ENCODE measurements at regions not wholly inside any gene's neighbourhood (a gene's known extent, or its start where the extent isn't known, plus 50 kb on each side); places are given as distances from the start of the nearest gene placed in this dataset.

DNA sequence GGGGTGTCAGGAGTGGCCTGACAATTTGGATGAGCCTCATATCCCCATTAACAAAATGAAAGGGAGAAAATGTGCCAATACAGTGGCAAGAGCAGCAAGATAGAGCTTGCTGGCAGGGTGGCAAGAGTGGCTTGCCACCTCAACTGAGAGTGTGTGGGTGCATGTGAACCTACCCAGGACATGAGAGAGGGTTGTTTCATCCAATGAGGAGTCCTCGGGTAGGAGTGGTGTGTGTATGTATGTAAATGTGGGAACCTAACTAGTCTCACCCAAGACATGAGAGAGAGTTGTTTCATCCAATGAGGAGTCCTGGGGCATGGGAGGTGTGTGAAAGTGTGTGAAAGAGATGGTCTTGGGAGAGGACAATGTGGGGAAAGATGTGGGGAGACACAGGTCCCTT lies 234.2 kb downstream of the RPS4Y2 start:
- no peaks in the 10 kb centered on the region for H3K9me3 ChIP-seq
- no peaks in the 10 kb centered on the region for H3K27me3 ChIP-seq (replicated peaks in 1 of 7)
- 78 to 100% (median 80%) methylated on average over 1 of the region's 1 CpG; no CpG with 5 or more reads in 2 of the 5 donors for WGBS, 5 donors
- DNase-seq, result no peak
- intact Hi-C loops (cut with DNase I; ENCODE audit: low total_unique reads), result no loop called here
- no peaks in the 10 kb centered on the region for H3K36me3 ChIP-seq
- TF ChIP-seq, protein P1, sequence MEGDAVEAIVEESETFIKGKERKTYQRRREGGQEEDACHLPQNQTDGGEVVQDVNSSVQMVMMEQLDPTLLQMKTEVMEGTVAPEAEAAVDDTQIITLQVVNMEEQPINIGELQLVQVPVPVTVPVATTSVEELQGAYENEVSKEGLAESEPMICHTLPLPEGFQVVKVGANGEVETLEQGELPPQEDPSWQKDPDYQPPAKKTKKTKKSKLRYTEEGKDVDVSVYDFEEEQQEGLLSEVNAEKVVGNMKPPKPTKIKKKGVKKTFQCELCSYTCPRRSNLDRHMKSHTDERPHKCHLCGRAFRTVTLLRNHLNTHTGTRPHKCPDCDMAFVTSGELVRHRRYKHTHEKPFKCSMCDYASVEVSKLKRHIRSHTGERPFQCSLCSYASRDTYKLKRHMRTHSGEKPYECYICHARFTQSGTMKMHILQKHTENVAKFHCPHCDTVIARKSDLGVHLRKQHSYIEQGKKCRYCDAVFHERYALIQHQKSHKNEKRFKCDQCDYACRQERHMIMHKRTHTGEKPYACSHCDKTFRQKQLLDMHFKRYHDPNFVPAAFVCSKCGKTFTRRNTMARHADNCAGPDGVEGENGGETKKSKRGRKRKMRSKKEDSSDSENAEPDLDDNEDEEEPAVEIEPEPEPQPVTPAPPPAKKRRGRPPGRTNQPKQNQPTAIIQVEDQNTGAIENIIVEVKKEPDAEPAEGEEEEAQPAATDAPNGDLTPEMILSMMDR (IDR thresholded peaks at IDR 0.05 in 8 of 11, conservative IDR thresholded peaks at IDR 0.05 in 3 of 11), result no peak
- TF ChIP-seq POLR2AphosphoS5 (IDR thresholded peaks at IDR 0.05) (no peak), POLR2A (IDR thresholded peaks at IDR 0.05) (no peak)
- H3K4me3 ChIP-seq, result no peak overlapping the region
- no peak overlapping the region for H3K27ac ChIP-seq
- H3K4me1 ChIP-seq, result peaks cover 0 to 15% (median 3%) of the 10 kb centered on the region in 6 donors

DNA sequence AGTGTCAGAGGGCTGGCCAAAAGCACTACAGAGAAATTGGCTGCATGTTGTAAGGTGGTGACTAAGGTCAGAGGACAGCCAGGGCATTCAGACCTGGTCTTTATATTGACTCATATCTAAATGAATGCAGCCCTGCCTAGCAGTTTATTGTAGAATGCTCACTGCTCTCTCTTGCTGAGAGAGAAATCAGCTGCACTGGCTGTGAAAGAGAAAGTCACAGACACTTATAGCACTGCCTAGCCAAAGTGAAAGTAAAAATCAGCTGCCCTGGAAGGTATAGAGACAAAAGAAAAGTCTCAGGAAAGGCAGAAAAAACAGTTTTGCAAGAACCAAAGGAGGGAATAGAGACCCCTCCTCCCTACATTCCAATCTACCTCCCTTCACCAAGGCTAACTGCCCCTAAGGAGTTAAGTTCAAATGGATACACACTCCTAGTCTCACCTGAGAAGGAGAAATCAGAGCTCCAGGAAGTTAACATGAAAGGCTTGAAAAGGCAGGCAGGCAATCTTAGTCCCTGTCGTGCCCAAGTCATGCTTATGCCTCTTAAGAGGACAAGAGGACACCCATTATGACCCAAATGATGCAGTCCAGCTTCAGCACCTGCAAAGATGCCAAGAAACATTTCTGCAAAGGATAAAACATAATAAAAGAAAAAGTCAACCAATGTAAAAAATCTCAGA lies 235.1 kb downstream of the RPS4Y2 start:
- Histone ChIP-seq H3K9me3 (no peaks in the 10 kb centered on the region), H3K27me3 (replicated peaks in 1 of 7) (no peaks in the 10 kb centered on the region), H3K27ac (peak overlapping the region in 2 of 8 donors; percentile 62), H3K4me1 (peaks cover 0 to 15% (median 3%) of the 10 kb centered on the region in 6 donors), H3K36me3 (no peaks in the 10 kb centered on the region), H3K4me3 (no peak overlapping the region)
- TF ChIP-seq POLR2AphosphoS5 (IDR thresholded peaks at IDR 0.05), result no peak
- TF ChIP-seq POLR2A (IDR thresholded peaks at IDR 0.05), result no peak
- TF ChIP-seq, protein P1 (IDR thresholded peaks at IDR 0.05 in 8 of 11, conservative IDR thresholded peaks at IDR 0.05 in 3 of 11), result no peak
- intact Hi-C loops (cut with DNase I; ENCODE audit: low total_unique reads), result no loop called here
- 7 to 13% (median 8%) methylated on average over 1 of the region's 1 CpG; no CpG with 5 or more reads in 2 of the 5 donors for WGBS, 5 donors
- no peak for DNase-seq

DNA sequence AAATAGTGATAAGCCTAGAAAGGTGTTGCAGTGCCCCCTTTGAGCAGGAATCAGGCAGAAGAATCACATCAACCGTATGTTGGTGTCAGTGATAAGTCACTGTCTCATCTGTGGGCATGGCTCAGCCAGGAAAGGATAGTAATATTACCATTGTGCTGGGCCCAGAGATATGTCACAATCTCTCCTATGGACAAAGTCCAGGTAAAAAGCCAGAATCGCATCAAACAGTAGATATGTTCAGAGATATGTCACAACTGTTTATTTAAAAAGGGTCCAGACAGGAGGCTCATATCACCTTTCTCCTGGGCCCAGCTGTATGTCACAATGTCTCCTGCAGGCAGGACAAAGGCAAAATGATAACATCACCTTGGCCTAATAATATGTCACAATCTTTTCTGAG lies 241.4 kb downstream of the RPS4Y2 start:
- Histone ChIP-seq H3K4me1 (no peaks in the 10 kb centered on the region), H3K4me3 (no peak overlapping the region), H3K27ac (no peak overlapping the region), H3K27me3 (replicated peaks in 1 of 7) (no peaks in the 10 kb centered on the region), H3K36me3 (no peaks in the 10 kb centered on the region), H3K9me3 (no peaks in the 10 kb centered on the region)
- TF ChIP-seq POLR2A (IDR thresholded peaks at IDR 0.05) (no peak), POLR2AphosphoS5 (IDR thresholded peaks at IDR 0.05) (no peak)
- TF ChIP-seq, protein P1 (IDR thresholded peaks at IDR 0.05 in 8 of 11, conservative IDR thresholded peaks at IDR 0.05 in 3 of 11), result no peak
- 80 to 88% (median 85%) methylated on average over 2 of the region's 2 CpGs; no CpG with 5 or more reads in 2 of the 5 donors for WGBS, 5 donors
- DNase-seq, result no peak
- intact Hi-C loops (cut with DNase I; ENCODE audit: low total_unique reads), result no loop called here

DNA sequence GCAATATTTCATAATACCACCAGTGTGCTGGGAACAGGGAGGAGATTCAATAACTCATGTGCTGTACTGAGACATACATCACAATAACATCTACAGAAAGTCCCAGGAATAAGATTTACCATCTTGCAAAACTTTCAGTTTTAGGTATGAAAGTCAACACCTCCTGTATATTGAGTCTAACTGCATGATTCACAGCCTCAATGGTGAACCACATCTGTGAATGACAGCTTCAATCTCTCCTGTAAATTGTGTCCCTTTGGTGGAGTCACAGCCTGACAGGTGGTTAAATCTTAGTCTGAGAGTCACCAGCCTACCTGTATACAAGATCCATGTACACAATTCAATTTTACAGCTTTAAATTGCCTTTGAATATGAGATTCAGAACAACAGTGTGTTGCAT lies 242.1 kb downstream of the RPS4Y2 start:
- Histone ChIP-seq H3K27ac (no peak overlapping the region), H3K36me3 (no peaks in the 10 kb centered on the region), H3K4me1 (no peaks in the 10 kb centered on the region), H3K27me3 (replicated peaks in 1 of 7) (no peaks in the 10 kb centered on the region), H3K9me3 (no peaks in the 10 kb centered on the region), H3K4me3 (no peak overlapping the region)
- intact Hi-C loops (cut with DNase I; ENCODE audit: low total_unique reads), result no loop called here
- TF ChIP-seq POLR2AphosphoS5 (IDR thresholded peaks at IDR 0.05) (no peak), POLR2A (IDR thresholded peaks at IDR 0.05) (no peak)
- TF ChIP-seq, protein P1 (IDR thresholded peaks at IDR 0.05 in 8 of 11, conservative IDR thresholded peaks at IDR 0.05 in 3 of 11), result no peak
- DNase-seq, result no peak
